GM18502 (cell line): ENCODE measurements at regions not wholly inside any gene's neighbourhood (a gene's known extent, or its start where the extent isn't known, plus 50 kb on each side); places are given as distances from the start of the nearest gene placed in this dataset.

Source experiments
- ATAC-seq: cut with Tn5 transposase; IDR thresholded peaks from one replicate; pipeline ENCODE4 v1.9.1; 2021; ENCODE audit warnings: mild to moderate bottlenecking; ENCODE audit not compliant: unreplicated experiment, poor library complexity

DNA sequence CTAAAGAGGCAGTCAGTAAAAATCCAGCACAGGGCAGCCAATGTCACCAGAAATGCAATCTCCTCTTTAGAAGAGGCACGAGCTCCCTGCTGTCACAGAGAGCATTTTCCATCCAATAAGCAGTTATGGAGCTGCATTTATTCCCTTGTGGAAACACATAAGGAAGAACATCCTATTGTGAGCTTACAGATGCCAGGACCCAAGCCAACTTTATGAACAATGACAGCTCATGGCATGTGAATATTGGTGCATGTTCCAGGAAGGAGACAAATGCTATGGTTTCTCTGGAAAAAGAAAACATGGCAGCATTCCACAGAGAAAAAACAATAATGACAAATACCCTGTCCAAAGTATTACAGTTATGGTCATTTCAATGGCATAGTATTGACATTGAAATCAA, 955.6 kb downstream of the UQCRFS1 start:
- ATAC-seq, result no peak

- no peak for ATAC-seq
These were observed 965.7 kb downstream of the UQCRFS1 start for GRCh38 chr19:28247243-28247642.

- ATAC-seq, result no peak
These were observed 967.0 kb downstream of the UQCRFS1 start for GRCh38 chr19:28245937-28246336.

- no peak for ATAC-seq
These were observed 968.0 kb downstream of the UQCRFS1 start for GRCh38 chr19:28244966-28245365.

GRCh38 chr19:28242317-28242927, 970.5 kb downstream of the UQCRFS1 start:
- no peak for ATAC-seq

DNA sequence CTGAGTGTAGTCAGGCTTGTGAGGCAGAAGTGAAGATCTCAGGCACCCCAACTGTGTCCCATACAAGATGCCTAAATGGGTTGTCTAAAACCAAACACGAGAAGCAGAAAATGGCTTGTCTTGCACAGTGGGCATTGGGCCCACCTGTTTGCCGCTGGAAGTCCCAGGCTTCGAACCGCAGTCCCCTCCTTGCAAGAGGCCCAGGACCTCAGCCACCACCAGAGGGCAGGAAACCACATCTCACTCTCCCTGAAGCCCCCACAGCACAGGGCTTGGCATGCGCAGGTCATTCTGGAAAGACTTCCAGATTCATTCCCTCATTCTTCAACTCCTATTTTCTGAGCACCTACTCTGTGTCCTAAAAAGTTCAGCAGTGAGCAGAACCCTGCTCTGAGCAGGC, 973.7 kb downstream of the UQCRFS1 start:
- no peak for ATAC-seq

- no peak for ATAC-seq
These were observed 974.6 kb downstream of the UQCRFS1 start for GRCh38 chr19:28238270-28238820.

DNA sequence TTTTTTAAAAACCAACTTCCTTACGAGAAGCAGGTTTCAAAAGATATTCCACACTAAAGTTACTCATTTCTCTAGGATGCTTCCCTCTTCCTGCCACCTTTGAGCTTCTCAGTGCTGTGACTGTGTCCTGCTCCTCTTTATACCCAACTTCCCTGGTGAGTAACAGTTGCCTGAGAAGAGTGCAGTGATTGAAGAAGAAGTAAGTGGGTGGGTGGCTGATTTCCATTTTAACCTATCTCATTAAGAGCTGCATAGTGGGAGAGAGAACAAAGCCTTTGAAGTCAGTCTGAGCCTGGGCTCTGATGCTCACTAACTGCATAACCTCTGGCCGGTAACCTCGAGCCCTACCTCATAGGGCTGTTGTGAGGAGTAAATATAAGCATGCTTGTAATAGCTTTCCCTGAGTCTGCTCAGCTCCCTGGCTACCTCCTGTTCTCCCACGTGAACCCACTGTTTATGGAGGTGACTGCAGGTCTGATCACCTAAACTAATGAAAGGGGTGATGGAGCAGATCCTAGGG, 977.3 kb downstream of the UQCRFS1 start:
- ATAC-seq, result no peak

GRCh38 chr19:28234637-28235036, 978.3 kb downstream of the UQCRFS1 start:
- no peak for ATAC-seq

DNA sequence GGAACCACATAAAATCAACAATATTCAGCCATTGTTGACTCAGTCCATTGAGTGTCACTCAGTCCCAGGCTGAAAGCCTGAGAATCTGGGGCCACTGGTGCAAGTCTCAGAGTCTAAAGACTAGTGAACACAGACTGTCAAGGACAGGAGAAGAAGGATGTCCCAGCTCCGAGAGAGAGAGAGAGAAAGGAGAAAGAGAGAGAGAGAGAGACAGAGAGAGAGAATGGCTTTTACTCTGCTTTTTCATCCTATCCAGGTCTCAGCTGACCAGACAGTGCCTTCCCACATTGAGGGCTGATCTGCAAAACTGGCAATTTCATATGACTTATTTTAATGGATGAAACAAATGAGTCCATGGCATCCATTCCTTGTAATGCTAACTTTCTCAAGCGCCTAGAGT, 984.1 kb downstream of the UQCRFS1 start:
- ATAC-seq, result no peak

DNA sequence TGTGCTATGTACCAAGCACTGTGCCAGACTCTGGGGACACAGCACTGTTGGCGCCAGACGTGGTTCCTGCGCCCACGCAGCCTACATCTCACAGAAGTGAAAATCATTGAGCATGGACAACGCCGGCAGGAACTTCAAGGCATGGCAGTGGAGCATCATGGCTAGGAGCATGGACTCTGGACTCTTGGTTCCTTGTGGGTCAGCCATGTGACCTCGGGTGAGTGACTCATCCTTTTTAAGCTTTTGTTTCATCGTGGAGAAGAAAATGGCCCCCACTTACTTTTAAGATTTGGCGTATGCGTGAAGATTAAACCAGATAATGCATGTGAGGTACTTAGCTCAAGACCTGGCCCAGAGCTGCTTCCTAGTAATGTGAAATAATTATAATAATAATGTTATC, 988.5 kb downstream of the UQCRFS1 start:
- ATAC-seq, result no peak

GRCh38 chr19:28221736-28222135, 991.2 kb downstream of the UQCRFS1 start:
- no peak for ATAC-seq

DNA sequence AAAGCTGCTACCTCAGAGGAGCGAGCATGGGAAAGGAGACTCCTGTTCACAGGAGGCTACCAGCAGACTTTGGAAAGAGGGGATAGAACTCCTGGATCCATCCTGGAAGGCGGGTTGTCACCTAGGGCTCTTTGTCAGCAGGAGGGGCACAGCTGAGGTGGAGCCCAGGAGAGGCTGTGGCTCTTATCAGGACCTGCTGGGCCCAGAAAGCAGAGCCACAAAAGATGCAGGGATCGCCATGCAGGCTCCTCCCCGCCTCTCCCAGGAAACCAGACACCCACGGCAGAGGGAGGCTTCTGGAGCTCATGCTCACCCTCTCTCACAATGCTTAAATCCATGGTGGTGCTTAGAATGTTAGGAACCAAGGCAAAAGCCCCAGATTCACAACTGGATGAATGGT, 994.2 kb downstream of the UQCRFS1 start:
- no peak for ATAC-seq

GRCh38 chr19:28217022-28217421, 995.9 kb downstream of the UQCRFS1 start:
- no peak for ATAC-seq

- ATAC-seq, result no peak
These were observed 999.4 kb downstream of the UQCRFS1 start for GRCh38 chr19:28213470-28214082.

- no peak for ATAC-seq
These were observed 1002.1 kb downstream of the UQCRFS1 start for GRCh38 chr19:28210886-28211285.

GRCh38 chr19:28208745-28209144, 1004.2 kb downstream of the UQCRFS1 start:
- no peak for ATAC-seq

DNA sequence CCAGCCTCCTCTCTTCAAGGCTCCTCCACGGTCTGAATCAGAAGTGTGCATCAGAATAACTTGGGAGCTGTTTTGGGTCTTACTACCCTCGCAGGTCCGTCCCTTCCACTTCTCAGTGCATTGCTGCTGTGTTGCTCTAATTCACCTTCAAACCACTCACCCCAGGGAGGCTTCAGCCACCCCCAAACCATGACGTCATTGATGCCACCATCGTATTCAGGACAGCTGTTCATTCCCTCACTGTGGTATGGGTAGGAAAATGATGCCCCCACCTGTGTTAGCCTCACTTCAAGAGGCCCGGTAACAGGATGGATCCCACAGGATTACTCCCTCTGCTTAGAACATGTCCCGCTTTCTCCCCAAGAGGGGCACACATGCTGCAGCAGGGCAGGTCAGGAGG, 1005.7 kb downstream of the UQCRFS1 start:
- ATAC-seq, result no peak

DNA sequence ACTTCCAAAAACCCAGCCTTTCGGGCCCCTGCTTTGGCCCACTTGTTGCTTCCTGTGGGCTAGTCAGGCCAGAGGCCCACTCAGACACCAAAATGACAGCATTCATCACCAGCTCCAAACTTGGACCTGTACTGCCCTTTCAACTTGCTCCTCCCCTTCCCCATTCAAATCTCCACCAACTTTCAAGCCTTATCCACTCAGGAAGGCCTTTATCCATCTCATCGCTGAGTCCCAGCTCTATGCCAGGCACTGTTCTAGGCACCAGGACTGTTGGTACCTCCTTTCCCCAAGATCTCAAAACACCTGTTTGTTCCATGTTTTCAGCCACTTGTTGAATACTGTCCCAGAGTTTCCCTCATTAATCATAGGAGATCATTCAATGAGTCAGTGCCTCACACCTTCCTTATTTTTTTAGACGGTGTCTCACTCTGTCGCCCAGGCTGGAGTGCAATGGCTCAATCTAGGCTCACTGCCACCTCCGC, 1011.4 kb downstream of the UQCRFS1 start:
- ATAC-seq, result no peak

- no peak for ATAC-seq
These were observed 1013.6 kb downstream of the UQCRFS1 start for GRCh38 chr19:28199323-28199722.

GRCh38 chr19:28196961-28197360, 1016.0 kb downstream of the UQCRFS1 start:
- ATAC-seq, result no peak

DNA sequence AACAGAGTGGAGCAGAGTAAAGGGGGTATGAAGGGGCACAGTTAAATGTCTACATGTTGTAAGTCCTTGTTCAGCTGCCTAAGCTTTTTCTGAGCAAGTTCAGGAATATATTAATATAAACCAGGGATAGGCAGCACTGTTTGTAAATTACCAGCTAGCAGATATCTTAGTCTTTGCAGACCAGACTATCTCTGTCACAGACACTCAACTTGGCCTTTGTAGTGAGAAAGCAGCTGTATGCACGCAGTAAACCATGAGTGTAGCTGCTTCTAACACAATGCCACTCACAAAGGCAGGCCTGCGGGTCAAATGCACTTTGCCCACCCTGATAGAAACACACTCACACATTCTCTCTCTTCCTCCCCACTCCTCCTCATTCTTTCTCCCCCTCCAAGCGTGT, 1016.9 kb downstream of the UQCRFS1 start:
- ATAC-seq, result no peak
